H1 (cell line): ENCODE measurements at regions not wholly inside any gene's neighbourhood (a gene's known extent, or its start where the extent isn't known, plus 50 kb on each side); places are given as distances from the start of the nearest gene placed in this dataset.

Source experiments
- BCL11A ChIP-seq, 2 experiments: IDR thresholded peaks; one replicate each; pipeline ENCODE4 v1.6.1; 2011; ENCODE audit warnings: low read depth in 2 of 2, low read length in 2 of 2, mild to moderate bottlenecking in 2 of 2
- CBX5 ChIP-seq: fragments of 300-800, 300-1000 bp; sonication (generic); IDR thresholded peaks from 2 replicates; pipeline ENCODE4 v1.7.1; 2016; ENCODE audit warnings: antibody characterized with exemption, low read length, low read depth
- CTCF ChIP-seq, 3 experiments: IDR thresholded peaks; 1 replicate in 2 of 3; 2 replicates in 1 of 3; pipeline versions ENCODE4 v1.5.1 to v1.6.1; 2011; ENCODE audit warnings: low read length in 3 of 3, mild to moderate bottlenecking in 3 of 3, inconsistent platforms in 2 of 3, low read depth in 1 of 3, moderate library complexity in 1 of 3; ENCODE audit not compliant: insufficient read depth in 1 of 3; ENCODE audit errors: control extremely low read depth in 1 of 3
- EZH2 ChIP-seq: fragments of 200-600 bp; sonication (generic); IDR thresholded peaks from 2 replicates; pipeline ENCODE4 v1.7.1; 2012; ENCODE audit warnings: low read depth, mild to moderate bottlenecking, moderate library complexity, low read length, inconsistent platforms; ENCODE audit not compliant: severe bottlenecking
- FOSL1 ChIP-seq: IDR thresholded peaks from 2 replicates; pipeline ENCODE4 v1.6.1; 2011; ENCODE audit warnings: mild to moderate bottlenecking, low read depth, low read length, moderate library complexity; ENCODE audit not compliant: insufficient read depth
- HDAC6 ChIP-seq: IDR thresholded peaks from one replicate; pipeline ENCODE4 v1.7.1; 2012; ENCODE audit warnings: low read depth, mild to moderate bottlenecking, inconsistent platforms, low read length, moderate library complexity
- JUND ChIP-seq: IDR thresholded peaks from 2 replicates; pipeline ENCODE4 v1.6.1; 2011; ENCODE audit warnings: mild to moderate bottlenecking, improper control_type of control experiment, low read length
- POLR2A ChIP-seq, 2 experiments: IDR thresholded peaks; 1 replicate in 1 of 2; 2 replicates in 1 of 2; pipeline ENCODE4 v1.6.1; 2011; ENCODE audit warnings: low read depth in 2 of 2, low read length in 2 of 2, mild to moderate bottlenecking in 2 of 2; ENCODE audit errors: control extremely low read depth in 1 of 2
- POLR2AphosphoS5 ChIP-seq: IDR thresholded peaks from 2 replicates; pipeline ENCODE4 v1.6.1; 2011; ENCODE audit warnings: low read depth, low read length
- POU5F1 ChIP-seq: IDR thresholded peaks from 2 replicates; pipeline ENCODE4 v1.6.1; 2011; ENCODE audit warnings: low read depth, mild to moderate bottlenecking, low read length, moderate library complexity
- ZNF274 ChIP-seq: IDR thresholded peaks from 2 replicates; pipeline ENCODE4 v1.7.0; 2012; ENCODE audit warnings: low read length, borderline replicate concordance; ENCODE audit errors: extremely low read depth
- TF ChIP-seq, protein P1 (sequence below): IDR thresholded peaks from 2 replicates; pipeline ENCODE4 v1.6.1; 2012; ENCODE audit warnings: inconsistent platforms

DNA sequence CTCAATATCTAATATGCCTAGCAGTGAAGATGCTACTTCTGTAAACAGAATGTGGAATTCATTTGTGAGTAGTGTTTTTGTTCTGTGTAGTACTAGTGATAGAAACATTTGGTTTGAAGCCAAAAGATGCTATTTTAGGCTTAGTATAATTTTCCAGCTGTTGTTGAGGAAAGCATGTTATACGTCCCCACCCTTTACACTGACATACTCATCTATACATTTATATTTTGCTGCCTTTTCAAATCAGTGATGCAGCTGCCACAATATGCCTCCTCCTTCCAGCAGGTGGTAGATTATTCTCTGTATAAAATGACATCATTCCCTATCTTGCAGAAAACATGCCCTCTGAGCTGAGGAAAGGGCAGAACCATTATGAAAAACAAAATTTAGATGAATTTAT, 1217.6 kb upstream of the GJE1 start:
- TF ChIP-seq JUND (no peak), EZH2 (no peak), CTCF (IDR thresholded peaks at IDR 0.05; ENCODE audit: control extremely low read depth in 1 of 3, insufficient read depth in 1 of 3, low read depth in 1 of 3, low read length in 3 of 3) (no peak), CBX5 (no peak), FOSL1 (no peak), HDAC6 (no peak), ZNF274 (no peak), POU5F1 (no peak), POLR2A (IDR thresholded peaks at IDR 0.05; ENCODE audit: control extremely low read depth in 1 of 2, low read depth in 2 of 2, low read length in 2 of 2) (no peak), POLR2AphosphoS5 (no peak), BCL11A (IDR thresholded peaks at IDR 0.05; ENCODE audit: low read depth in 2 of 2, low read length in 2 of 2) (no peak)
- TF ChIP-seq, protein P1, sequence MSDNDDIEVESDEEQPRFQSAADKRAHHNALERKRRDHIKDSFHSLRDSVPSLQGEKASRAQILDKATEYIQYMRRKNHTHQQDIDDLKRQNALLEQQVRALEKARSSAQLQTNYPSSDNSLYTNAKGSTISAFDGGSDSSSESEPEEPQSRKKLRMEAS = no peak
